ENCODE measurements at regions not wholly inside any gene's neighbourhood (a gene's known extent, or its start where the extent isn't known, plus 50 kb on each side); places are given as distances from the start of the nearest gene placed in this dataset.

DNA sequence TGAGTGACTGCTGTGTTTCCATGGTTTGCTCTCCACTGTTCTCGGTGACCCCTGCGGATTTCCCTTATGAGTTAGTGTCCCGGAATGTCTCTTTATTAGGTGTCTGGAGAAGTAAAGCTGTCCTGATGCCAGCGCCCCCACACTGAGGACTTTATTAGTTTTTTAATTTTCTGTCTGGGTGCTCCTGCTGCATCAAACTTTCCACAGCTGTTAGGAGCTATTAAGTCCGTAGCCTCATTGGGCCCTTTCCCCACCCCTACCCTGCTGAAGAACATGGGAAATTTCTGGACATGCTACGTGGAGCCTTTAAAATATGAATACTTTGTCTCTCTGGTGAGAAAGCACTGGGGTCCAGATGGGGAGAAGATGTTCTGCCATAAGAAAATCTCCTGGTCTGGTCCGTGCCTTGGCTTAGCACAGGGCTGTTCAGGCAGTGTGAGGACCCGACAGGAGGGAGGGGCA, 161.7 kb upstream of the HES1 start:
- no peaks in the 10 kb centered on the region for H3K79me2 ChIP-seq
- no peak overlapping the region for H3K4me3 ChIP-seq (ENCODE audit: low read depth, low read length)
- H3K4me2 ChIP-seq (ENCODE audit: low read length), result no peak overlapping the region
- H3K27ac ChIP-seq, result no peak overlapping the region
- H2AFZ ChIP-seq, result no peak overlapping the region
- TF ChIP-seq, protein P1, sequence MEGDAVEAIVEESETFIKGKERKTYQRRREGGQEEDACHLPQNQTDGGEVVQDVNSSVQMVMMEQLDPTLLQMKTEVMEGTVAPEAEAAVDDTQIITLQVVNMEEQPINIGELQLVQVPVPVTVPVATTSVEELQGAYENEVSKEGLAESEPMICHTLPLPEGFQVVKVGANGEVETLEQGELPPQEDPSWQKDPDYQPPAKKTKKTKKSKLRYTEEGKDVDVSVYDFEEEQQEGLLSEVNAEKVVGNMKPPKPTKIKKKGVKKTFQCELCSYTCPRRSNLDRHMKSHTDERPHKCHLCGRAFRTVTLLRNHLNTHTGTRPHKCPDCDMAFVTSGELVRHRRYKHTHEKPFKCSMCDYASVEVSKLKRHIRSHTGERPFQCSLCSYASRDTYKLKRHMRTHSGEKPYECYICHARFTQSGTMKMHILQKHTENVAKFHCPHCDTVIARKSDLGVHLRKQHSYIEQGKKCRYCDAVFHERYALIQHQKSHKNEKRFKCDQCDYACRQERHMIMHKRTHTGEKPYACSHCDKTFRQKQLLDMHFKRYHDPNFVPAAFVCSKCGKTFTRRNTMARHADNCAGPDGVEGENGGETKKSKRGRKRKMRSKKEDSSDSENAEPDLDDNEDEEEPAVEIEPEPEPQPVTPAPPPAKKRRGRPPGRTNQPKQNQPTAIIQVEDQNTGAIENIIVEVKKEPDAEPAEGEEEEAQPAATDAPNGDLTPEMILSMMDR (IDR thresholded peaks at IDR 0.05), result no peak
- H3K27me3 ChIP-seq (ENCODE audit: control insufficient read depth, insufficient read depth, low read length), result no peaks in the 10 kb centered on the region
- no peak overlapping the region for H3K9ac ChIP-seq
- H3K4me1 ChIP-seq, result no peaks in the 10 kb centered on the region
- H3K9me3 ChIP-seq (ENCODE audit: control insufficient read depth, low read length), result no peaks in the 10 kb centered on the region
- no peaks in the 10 kb centered on the region for H3K36me3 ChIP-seq (ENCODE audit: control insufficient read depth, insufficient read depth, low read length)

DNA sequence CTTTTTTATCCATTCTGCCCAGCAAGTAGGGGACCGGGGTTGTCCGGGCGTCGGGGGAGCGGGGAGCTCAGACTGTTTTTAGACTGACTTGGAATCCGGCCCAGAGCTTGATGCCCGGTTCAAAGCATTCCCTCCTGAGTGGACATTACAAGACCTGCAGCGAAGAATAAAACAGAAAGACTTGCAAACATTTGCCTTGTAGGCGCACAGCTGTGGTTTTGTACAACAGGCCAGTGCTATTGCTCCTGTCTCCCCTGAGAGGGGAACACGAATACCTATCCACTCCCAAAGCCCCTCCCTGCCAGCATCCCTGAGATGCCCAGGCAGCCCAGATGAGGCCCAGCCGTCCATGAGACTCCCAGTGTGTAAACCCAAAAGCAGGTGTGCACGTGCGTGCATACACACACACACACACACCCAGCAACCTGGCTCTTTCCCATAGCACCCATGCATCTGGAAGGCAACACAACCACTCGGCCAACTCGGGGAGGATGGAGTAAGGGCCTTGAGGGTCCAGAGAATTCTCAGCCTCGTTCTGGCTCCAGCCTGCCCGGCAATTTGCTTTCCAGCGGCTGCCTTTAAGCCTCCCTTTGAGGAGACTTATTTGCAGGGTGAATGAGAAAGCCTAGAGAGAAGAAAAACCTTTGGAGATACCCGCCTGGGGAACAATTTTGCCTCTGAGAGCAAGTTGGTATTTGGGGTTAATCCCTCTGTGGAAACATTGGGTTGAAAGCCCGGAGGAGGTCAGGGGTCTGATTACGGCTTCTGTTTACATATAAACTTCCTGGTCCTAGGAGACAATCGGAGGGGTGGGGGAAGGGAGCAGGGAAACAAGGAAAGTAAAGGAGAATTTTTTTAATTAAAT, 161.0 kb upstream of the HES1 start:
- Histone ChIP-seq H3K27ac (no peak overlapping the region), H3K4me3 (ENCODE audit: low read depth, low read length) (no peak overlapping the region), H3K4me1 (no peaks in the 10 kb centered on the region)

DNA sequence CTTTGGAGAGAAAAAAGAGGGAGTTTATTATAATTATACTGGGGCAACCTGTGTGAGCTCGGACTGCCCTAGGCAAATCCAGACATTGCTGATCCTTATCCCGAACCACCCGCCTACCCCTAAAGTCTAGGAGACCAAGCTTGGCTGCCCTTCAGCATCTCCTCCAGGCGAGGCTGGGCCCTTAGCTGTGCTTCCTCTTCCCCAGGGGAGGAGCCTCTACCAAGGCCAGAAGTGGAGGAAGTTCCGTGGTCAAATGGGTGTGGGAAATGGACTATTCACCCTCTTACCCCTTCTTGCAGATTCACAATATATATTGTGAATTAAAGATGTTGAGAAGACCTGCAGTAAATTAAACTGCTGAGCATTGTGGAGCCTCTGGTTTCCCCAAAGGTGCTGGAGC, 158.3 kb upstream of the HES1 start:
- H3K27ac ChIP-seq, result no peak overlapping the region
- H3K36me3 ChIP-seq (ENCODE audit: control insufficient read depth, insufficient read depth, low read length), result no peaks in the 10 kb centered on the region
- H2AFZ ChIP-seq, result no peak overlapping the region
- H3K4me2 ChIP-seq (ENCODE audit: low read length), result no peak overlapping the region
- H3K9ac ChIP-seq, result no peak overlapping the region
- H3K4me3 ChIP-seq (ENCODE audit: low read depth, low read length), result no peak overlapping the region
- no peaks in the 10 kb centered on the region for H3K27me3 ChIP-seq (ENCODE audit: control insufficient read depth, insufficient read depth, low read length)
- peaks cover 8% of the 10 kb centered on the region for H3K4me1 ChIP-seq
- H3K9me3 ChIP-seq (ENCODE audit: control insufficient read depth, low read length), result no peaks in the 10 kb centered on the region
- H3K79me2 ChIP-seq, result no peaks in the 10 kb centered on the region
- TF ChIP-seq, protein P1 (IDR thresholded peaks at IDR 0.05), result no peak

More for the DNA sequence above, 161.0 kb upstream of the HES1 start:
- H3K79me2 ChIP-seq, result no peaks in the 10 kb centered on the region
- H2AFZ ChIP-seq, result no peak overlapping the region
- no peaks in the 10 kb centered on the region for H3K9me3 ChIP-seq (ENCODE audit: control insufficient read depth, low read length)
- no peaks in the 10 kb centered on the region for H3K36me3 ChIP-seq (ENCODE audit: control insufficient read depth, insufficient read depth, low read length)
- no peak overlapping the region for H3K9ac ChIP-seq
- H3K4me2 ChIP-seq (ENCODE audit: low read length), result no peak overlapping the region
- TF ChIP-seq, protein P1 (IDR thresholded peaks at IDR 0.05), result no peak
- no peaks in the 10 kb centered on the region for H3K27me3 ChIP-seq (ENCODE audit: control insufficient read depth, insufficient read depth, low read length)

DNA sequence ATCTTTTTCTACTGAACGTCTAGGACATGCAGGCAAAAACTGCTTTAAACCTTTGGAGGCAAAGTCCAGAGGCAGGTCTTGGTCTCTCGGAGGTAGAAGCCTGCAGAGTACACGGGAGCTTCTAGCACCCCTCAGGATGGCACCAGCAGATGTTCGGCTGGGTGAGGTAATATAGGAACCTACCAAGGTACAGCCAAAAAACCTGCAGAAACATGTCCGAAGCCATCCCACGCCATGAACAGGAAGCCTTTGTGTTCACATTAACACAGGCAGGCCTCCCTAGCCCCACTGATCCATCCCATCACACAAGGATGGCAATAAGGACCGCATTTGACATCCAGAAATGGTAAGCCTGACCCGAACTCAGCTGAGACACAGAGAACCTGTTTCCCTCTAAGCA, 157.9 kb upstream of the HES1 start:
- Histone ChIP-seq H3K27ac (no peak overlapping the region), H3K27me3 (ENCODE audit: control insufficient read depth, insufficient read depth, low read length) (no peaks in the 10 kb centered on the region), H3K9me3 (ENCODE audit: control insufficient read depth, low read length) (no peaks in the 10 kb centered on the region), H3K36me3 (ENCODE audit: control insufficient read depth, insufficient read depth, low read length) (no peaks in the 10 kb centered on the region), H3K4me3 (ENCODE audit: low read depth, low read length) (no peak overlapping the region), H3K4me1 (peaks cover 8% of the 10 kb centered on the region), H3K4me2 (ENCODE audit: low read length) (no peak overlapping the region), H2AFZ (no peak overlapping the region), H3K9ac (no peak overlapping the region), H3K79me2 (no peaks in the 10 kb centered on the region)
- TF ChIP-seq, protein P1 (IDR thresholded peaks at IDR 0.05), result no peak

DNA sequence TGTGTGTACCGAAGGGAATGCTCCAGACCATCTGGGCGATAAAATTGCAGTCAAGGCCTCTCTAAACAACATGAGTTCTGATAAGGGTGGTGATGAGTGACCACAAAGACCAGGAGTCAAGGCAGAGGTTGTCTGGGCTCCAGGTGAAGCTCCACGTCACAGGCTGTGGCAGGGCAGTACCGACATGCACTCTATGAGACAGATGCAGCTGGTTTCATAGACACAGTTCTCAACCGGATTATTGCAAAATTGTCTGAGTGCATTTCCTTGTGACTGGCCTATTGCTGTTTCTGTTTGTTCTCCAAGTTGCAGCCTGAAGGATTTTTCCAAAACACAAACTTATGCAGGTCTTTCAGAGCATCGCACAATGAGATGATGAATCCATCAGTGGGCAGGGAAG, 157.5 kb upstream of the HES1 start:
- Histone ChIP-seq H3K27me3 (ENCODE audit: control insufficient read depth, insufficient read depth, low read length) (no peaks in the 10 kb centered on the region), H3K79me2 (no peaks in the 10 kb centered on the region), H3K27ac (no peak overlapping the region), H3K36me3 (ENCODE audit: control insufficient read depth, insufficient read depth, low read length) (no peaks in the 10 kb centered on the region), H2AFZ (no peak overlapping the region), H3K9me3 (ENCODE audit: control insufficient read depth, low read length) (no peaks in the 10 kb centered on the region), H3K9ac (no peak overlapping the region), H3K4me2 (ENCODE audit: low read length) (no peak overlapping the region), H3K4me1 (peaks cover 8% of the 10 kb centered on the region), H3K4me3 (ENCODE audit: low read depth, low read length) (no peak overlapping the region)
- TF ChIP-seq, protein P1 (IDR thresholded peaks at IDR 0.05), result no peak
